Sigmoid colon (tissue), 4 donors: ENCODE measurements at regions not wholly inside any gene's neighbourhood (a gene's known extent, or its start where the extent isn't known, plus 50 kb on each side); places are given as distances from the start of the nearest gene placed in this dataset.

ENCODE experiments used
- CTCF ChIP-seq, 4 experiments: fragments of 450-650 bp in 3 of 4; fragments of 200-600 bp in 1 of 4; IDR thresholded peaks; one replicate each; pipeline ENCODE4 v1.5.1; 2016 to 2019; ENCODE audit warnings: antibody characterized with exemption in 4 of 4, mild to moderate bottlenecking in 3 of 4, moderate library complexity in 2 of 4
- POLR2A ChIP-seq, 2 donors: fragments of 450-650 bp; IDR thresholded peaks; one replicate each; pipeline ENCODE4 v1.6.1; 2016; ENCODE audit warnings: antibody characterized with exemption in 2 of 2, mild to moderate bottlenecking in 2 of 2, moderate library complexity in 2 of 2
- POLR2AphosphoS5 ChIP-seq, 4 donors: sonication (generic); formaldehyde crosslinking; IDR thresholded peaks; one replicate each; pipeline ENCODE4 v1.6.1; 2017; ENCODE audit warnings: antibody characterized with exemption in 4 of 4

- no peak for TF ChIP-seq POLR2A (IDR thresholded peaks at IDR 0.05)
- no peak for TF ChIP-seq CTCF (IDR thresholded peaks at IDR 0.05)
- TF ChIP-seq POLR2AphosphoS5 (IDR thresholded peaks at IDR 0.05): no peak
Observed at GRCh38 chr5:117095346-117096332, 521.0 kb upstream of the SEMA6A start.
